ENCODE measurements at regions not wholly inside any gene's neighbourhood (a gene's known extent, or its start where the extent isn't known, plus 50 kb on each side); places are given as distances from the start of the nearest gene placed in this dataset.
A peak's percentile ranks its signal among the peaks of the same experiment; 100 is the strongest.
"Not testable (repeated sequence)": the region's sequence is repeated elsewhere in the genome, so short reads cannot be mapped to it uniquely, and the experiment has no call there.

- peak; percentile 54 for DNase-seq (ENCODE audit: low spot score)
Observed at GRCh38 chr4:188665491-188666457, 526.5 kb downstream of the TRIML1 start.

- not testable (repeated sequence) for DNase-seq (ENCODE audit: low spot score)
Observed at GRCh38 chr4:188678691-188679090, 539.5 kb downstream of the TRIML1 start.

GRCh38 chr4:188680004-188680666, 540.9 kb downstream of the TRIML1 start:
- DNase-seq (ENCODE audit: low spot score), result peak; percentile 10

- no peak for DNase-seq (ENCODE audit: low spot score)
Observed at GRCh38 chr4:188680667-188681063, 541.4 kb downstream of the TRIML1 start.

- no peak for DNase-seq (ENCODE audit: low spot score)
Observed at GRCh38 chr4:188682321-188682720, 543.1 kb downstream of the TRIML1 start.

- DNase-seq (ENCODE audit: low spot score), result no peak
Observed at GRCh38 chr4:188683571-188683970, 544.3 kb downstream of the TRIML1 start.

- DNase-seq (ENCODE audit: low spot score), result no peak
Observed at GRCh38 chr4:188688956-188689355, 549.7 kb downstream of the TRIML1 start.

GRCh38 chr4:188691811-188692210, 552.6 kb downstream of the TRIML1 start:
- no peak for DNase-seq (ENCODE audit: low spot score)

GRCh38 chr4:188695261-188695660, 556.0 kb downstream of the TRIML1 start:
- DNase-seq (ENCODE audit: low spot score), result no peak

- DNase-seq (ENCODE audit: low spot score), result no peak
Observed at GRCh38 chr4:188697243-188697642, 558.0 kb downstream of the TRIML1 start.

GRCh38 chr4:188701952-188702351, 562.7 kb downstream of the TRIML1 start:
- DNase-seq (ENCODE audit: low spot score), result no peak

GRCh38 chr4:188704288-188704687, 565.0 kb downstream of the TRIML1 start:
- DNase-seq (ENCODE audit: low spot score), result no peak

GRCh38 chr4:188707036-188707435, 567.8 kb downstream of the TRIML1 start:
- no peak for DNase-seq (ENCODE audit: low spot score)

- DNase-seq (ENCODE audit: low spot score), result no peak
Observed at GRCh38 chr4:188714501-188714900, 575.3 kb downstream of the TRIML1 start.

GRCh38 chr4:188714907-188715306, 575.7 kb downstream of the TRIML1 start:
- no peak for DNase-seq (ENCODE audit: low spot score)

- DNase-seq (ENCODE audit: low spot score), result no peak
Observed at GRCh38 chr4:188717661-188718060, 578.4 kb downstream of the TRIML1 start.

- DNase-seq (ENCODE audit: low spot score), result no peak
Observed at GRCh38 chr4:188719794-188720193, 580.6 kb downstream of the TRIML1 start.

- no peak for DNase-seq (ENCODE audit: low spot score)
Observed at GRCh38 chr4:188722911-188723310, 583.7 kb downstream of the TRIML1 start.

- no peak for DNase-seq (ENCODE audit: low spot score)
Observed at GRCh38 chr4:188727746-188728145, 588.5 kb downstream of the TRIML1 start.

- DNase-seq (ENCODE audit: low spot score), result no peak
Observed at GRCh38 chr4:188728359-188728758, 589.1 kb downstream of the TRIML1 start.

GRCh38 chr4:188732131-188732530, 592.9 kb downstream of the TRIML1 start:
- DNase-seq (ENCODE audit: low spot score), result no peak

- no peak for DNase-seq (ENCODE audit: low spot score)
Observed at GRCh38 chr4:188735082-188735481, 595.8 kb downstream of the TRIML1 start.

Data from Ammon's horn (tissue), 1 donor.